Trophoblast cell (in vitro differentiated cells and primary cell): ENCODE measurements at regions not wholly inside any gene's neighbourhood (a gene's known extent, or its start where the extent isn't known, plus 50 kb on each side); places are given as distances from the start of the nearest gene placed in this dataset.
A peak's percentile ranks its signal among the peaks of the same experiment; 100 is the strongest.

Source experiments
- DNase-seq, 2 donors: peaks; one replicate each; pipeline ENCODE4 v3.0.0-alpha.2; 2016
- H2AFZ ChIP-seq: 2 replicates; pipeline ENCODE4 v1.6.1; 2013; ENCODE audit warnings: low read length, moderate library complexity, mild to moderate bottlenecking; ENCODE audit not compliant: insufficient read depth, poor library complexity
- H2AK5ac ChIP-seq: 2 replicates; pipeline ENCODE4 v1.6.1; 2013; ENCODE audit warnings: mild to moderate bottlenecking, low read length
- H2BK120ac ChIP-seq: 2 replicates; pipeline ENCODE4 v1.6.1; 2013; ENCODE audit warnings: low read length, mild to moderate bottlenecking, moderate library complexity; ENCODE audit not compliant: insufficient read depth, poor library complexity
- H2BK12ac ChIP-seq: 2 replicates; pipeline ENCODE4 v1.6.1; 2013; ENCODE audit warnings: mild to moderate bottlenecking, low read length, moderate library complexity
- H2BK5ac ChIP-seq: 2 replicates; pipeline ENCODE4 v1.6.1; 2013; ENCODE audit warnings: low read length, low read depth, moderate library complexity, mild to moderate bottlenecking; ENCODE audit not compliant: poor library complexity
- H3K14ac ChIP-seq: 2 replicates; pipeline ENCODE4 v1.6.1; 2013; ENCODE audit warnings: mild to moderate bottlenecking, low read length
- H3K18ac ChIP-seq: 2 replicates; pipeline ENCODE4 v1.6.1; 2013; ENCODE audit warnings: mild to moderate bottlenecking, low read length
- H3K23ac ChIP-seq: 2 replicates; pipeline ENCODE4 v1.6.1; 2013; ENCODE audit warnings: low read length
- H3K27ac ChIP-seq: 2 replicates; pipeline ENCODE4 v1.5.1; 2013; ENCODE audit warnings: low read depth, mild to moderate bottlenecking, inconsistent platforms, low read length, moderate library complexity
- H3K27me3 ChIP-seq: 2 replicates; pipeline ENCODE4 v1.6.1; 2013; ENCODE audit warnings: inconsistent platforms, mild to moderate bottlenecking, low read length, moderate library complexity; ENCODE audit not compliant: insufficient read depth
- H3K36me3 ChIP-seq, 2 experiments: 1 replicate in 1 of 2; 2 replicates in 1 of 2; pipeline ENCODE4 v1.6.1; 2013; ENCODE audit warnings: low read length in 2 of 2, mild to moderate bottlenecking in 2 of 2, moderate library complexity in 1 of 2; ENCODE audit not compliant: insufficient read depth in 2 of 2, control insufficient read depth in 1 of 2
- H3K4ac ChIP-seq: 2 replicates; pipeline ENCODE4 v1.6.1; 2013; ENCODE audit warnings: low read depth, mild to moderate bottlenecking, low read length, moderate library complexity
- H3K4me1 ChIP-seq, 2 experiments: 1 replicate in 1 of 2; 2 replicates in 1 of 2; pipeline ENCODE4 v1.6.1; 2013; ENCODE audit warnings: low read length in 2 of 2, mild to moderate bottlenecking in 2 of 2, moderate library complexity in 1 of 2; ENCODE audit not compliant: insufficient read depth in 2 of 2, control insufficient read depth in 1 of 2
- H3K4me2 ChIP-seq: 2 replicates; pipeline ENCODE4 v1.6.1; 2013; ENCODE audit warnings: inconsistent platforms, mild to moderate bottlenecking, low read length, moderate library complexity
- H3K4me3 ChIP-seq: 2 replicates; pipeline ENCODE4 v1.5.1; 2013; ENCODE audit warnings: mild to moderate bottlenecking, low read depth, low read length, inconsistent platforms
- H3K79me1 ChIP-seq: one replicate; pipeline ENCODE4 v1.6.1; 2013; ENCODE audit warnings: low read length
- H3K79me2 ChIP-seq: 2 replicates; pipeline ENCODE4 v1.6.1; 2013; ENCODE audit warnings: low read length, mild to moderate bottlenecking; ENCODE audit not compliant: control insufficient read depth, insufficient read depth, poor library complexity
- H3K9ac ChIP-seq: 2 replicates; pipeline ENCODE4 v1.6.1; 2013; ENCODE audit warnings: mild to moderate bottlenecking, low read length
- H3K9me3 ChIP-seq: 2 replicates; pipeline ENCODE4 v1.6.1; 2013; ENCODE audit warnings: low read depth, mild to moderate bottlenecking, control low read depth, inconsistent platforms, low read length; ENCODE audit not compliant: insufficient read depth
- H4K12ac ChIP-seq: 2 replicates; pipeline ENCODE4 v1.6.1; 2013; ENCODE audit warnings: low read depth, mild to moderate bottlenecking, low read length, moderate library complexity
- H4K8ac ChIP-seq: 2 replicates; pipeline ENCODE4 v1.6.1; 2013; ENCODE audit warnings: low read depth, mild to moderate bottlenecking, low read length, moderate library complexity
- H4K91ac ChIP-seq: one replicate; pipeline ENCODE4 v1.6.1; 2013; ENCODE audit warnings: low read depth, mild to moderate bottlenecking, low read length, moderate library complexity
- WGBS: extraction: QIAGEN DNeasy Blood & Tissue Kit; methylation state at CpG from one replicate; pipeline ENCODE4 v1.1.7; 2013; ENCODE audit warnings: missing lambda C conversion rate; ENCODE audit not compliant: insufficient read length, insufficient coverage; ENCODE audit errors: extremely low coverage; 5-methylcytosine and 5-hydroxymethylcytosine counted together

GRCh38 chr14:89572596-89573398 is 155.8 kb upstream of the FOXN3 start:
- no peak overlapping the region for H2AFZ ChIP-seq
- H3K4ac ChIP-seq = no peak overlapping the region
- peak overlapping the region; percentile 85 for H3K23ac ChIP-seq
- H3K9ac ChIP-seq = no peak overlapping the region
- H3K36me3 ChIP-seq = no peaks in the 10 kb centered on the region
- H4K91ac ChIP-seq = no peak overlapping the region
- H2BK120ac ChIP-seq = no peak overlapping the region
- no peak overlapping the region for H3K4me2 ChIP-seq
- H2BK12ac ChIP-seq = no peak overlapping the region
- H3K79me2 ChIP-seq = no peaks in the 10 kb centered on the region
- no peak overlapping the region for H2AK5ac ChIP-seq
- H4K8ac ChIP-seq = no peak overlapping the region
- no peak overlapping the region for H3K4me3 ChIP-seq
- no peak overlapping the region for H3K18ac ChIP-seq
- no CpG with 5 or more reads among the region's 10 CpGs for WGBS
- peaks cover 2 to 3% of the 10 kb centered on the region in 2 experiments for H3K4me1 ChIP-seq
- no peak for DNase-seq
- H4K12ac ChIP-seq = no peak overlapping the region
- no peaks in the 10 kb centered on the region for H3K27me3 ChIP-seq
- H3K9me3 ChIP-seq = no peaks in the 10 kb centered on the region
- no peak overlapping the region for H2BK5ac ChIP-seq
- no peak overlapping the region for H3K14ac ChIP-seq
- H3K27ac ChIP-seq = no peak overlapping the region
- no peaks in the 10 kb centered on the region for H3K79me1 ChIP-seq

GRCh38 chr14:89571491-89571890 is 154.5 kb upstream of the FOXN3 start:
- no peak overlapping the region for H3K27ac ChIP-seq
- no peaks in the 10 kb centered on the region for H3K36me3 ChIP-seq
- no peaks in the 10 kb centered on the region for H3K79me1 ChIP-seq
- H4K91ac ChIP-seq = no peak overlapping the region
- H2AK5ac ChIP-seq = no peak overlapping the region
- H3K4me3 ChIP-seq = no peak overlapping the region
- WGBS = no CpG with 5 or more reads among the region's 1 CpG
- H3K27me3 ChIP-seq = no peaks in the 10 kb centered on the region
- H3K23ac ChIP-seq = no peak overlapping the region
- H3K4me1 ChIP-seq = no peaks in the 10 kb centered on the region
- no peaks in the 10 kb centered on the region for H3K9me3 ChIP-seq
- no peak overlapping the region for H3K4ac ChIP-seq
- no peaks in the 10 kb centered on the region for H3K79me2 ChIP-seq
- no peak overlapping the region for H2BK120ac ChIP-seq
- no peak overlapping the region for H3K18ac ChIP-seq
- no peak overlapping the region for H2AFZ ChIP-seq
- no peak overlapping the region for H2BK5ac ChIP-seq
- H2BK12ac ChIP-seq = no peak overlapping the region
- H3K4me2 ChIP-seq = no peak overlapping the region
- H4K12ac ChIP-seq = no peak overlapping the region
- no peak overlapping the region for H3K14ac ChIP-seq
- H4K8ac ChIP-seq = no peak overlapping the region
- DNase-seq = no peak
- no peak overlapping the region for H3K9ac ChIP-seq

GRCh38 chr14:89566644-89567415 is 149.8 kb upstream of the FOXN3 start:
- H3K4me3 ChIP-seq = no peak overlapping the region
- no peak overlapping the region for H2BK5ac ChIP-seq
- H3K27ac ChIP-seq = no peak overlapping the region
- H3K9ac ChIP-seq = no peak overlapping the region
- H3K79me2 ChIP-seq = no peaks in the 10 kb centered on the region
- H2BK120ac ChIP-seq = no peak overlapping the region
- H3K4ac ChIP-seq = no peak overlapping the region
- H2AK5ac ChIP-seq = no peak overlapping the region
- no peak overlapping the region for H3K18ac ChIP-seq
- H2BK12ac ChIP-seq = no peak overlapping the region
- no peak overlapping the region for H4K8ac ChIP-seq
- H4K91ac ChIP-seq = no peak overlapping the region
- no peaks in the 10 kb centered on the region for H3K27me3 ChIP-seq
- no peak for DNase-seq
- H3K4me1 ChIP-seq = no peaks in the 10 kb centered on the region
- no peak overlapping the region for H4K12ac ChIP-seq
- no CpG with 5 or more reads among the region's 3 CpGs for WGBS
- no peak overlapping the region for H3K4me2 ChIP-seq
- no peaks in the 10 kb centered on the region for H3K9me3 ChIP-seq
- no peak overlapping the region for H3K23ac ChIP-seq
- H2AFZ ChIP-seq = no peak overlapping the region
- no peaks in the 10 kb centered on the region for H3K79me1 ChIP-seq
- no peak overlapping the region for H3K14ac ChIP-seq
- H3K36me3 ChIP-seq = no peaks in the 10 kb centered on the region

GRCh38 chr14:89566180-89566579 is 149.1 kb upstream of the FOXN3 start:
- H4K12ac ChIP-seq = no peak overlapping the region
- no peak overlapping the region for H3K27ac ChIP-seq
- H4K91ac ChIP-seq = no peak overlapping the region
- no peaks in the 10 kb centered on the region for H3K36me3 ChIP-seq
- H3K23ac ChIP-seq = no peak overlapping the region
- no peaks in the 10 kb centered on the region for H3K79me2 ChIP-seq
- H2AK5ac ChIP-seq = no peak overlapping the region
- H2BK12ac ChIP-seq = no peak overlapping the region
- no peak for DNase-seq
- no peak overlapping the region for H3K4me3 ChIP-seq
- H3K4ac ChIP-seq = no peak overlapping the region
- H2BK120ac ChIP-seq = no peak overlapping the region
- no peak overlapping the region for H2BK5ac ChIP-seq
- H3K27me3 ChIP-seq = no peaks in the 10 kb centered on the region
- WGBS = no CpG with 5 or more reads among the region's 5 CpGs
- H4K8ac ChIP-seq = no peak overlapping the region
- H3K4me1 ChIP-seq = no peaks in the 10 kb centered on the region
- H3K79me1 ChIP-seq = no peaks in the 10 kb centered on the region
- H3K18ac ChIP-seq = no peak overlapping the region
- no peak overlapping the region for H2AFZ ChIP-seq
- no peak overlapping the region for H3K14ac ChIP-seq
- no peak overlapping the region for H3K4me2 ChIP-seq
- no peak overlapping the region for H3K9ac ChIP-seq
- H3K9me3 ChIP-seq = no peaks in the 10 kb centered on the region
